PC-3 (cell line): ENCODE measurements at regions not wholly inside any gene's neighbourhood (a gene's known extent, or its start where the extent isn't known, plus 50 kb on each side); places are given as distances from the start of the nearest gene placed in this dataset.

Experiments used
- EZH2 ChIP-seq: fragments of 300-600 bp; sonication (generic); IDR thresholded peaks from one replicate; pipeline ENCODE4 v1.6.1; 2017; ENCODE audit warnings: antibody characterized with exemption, mild to moderate bottlenecking, low read length; ENCODE audit not compliant: unreplicated experiment
- EZH2phosphoT487 ChIP-seq: fragments of 300-600 bp; sonication (generic); IDR thresholded peaks from 2 replicates; pipeline ENCODE4 v1.6.1; 2018; ENCODE audit warnings: mild to moderate bottlenecking, antibody characterized with exemption, low read length, borderline replicate concordance
- TF ChIP-seq, protein P1 (sequence below): fragments of 300-600 bp; sonication (generic); conservative IDR thresholded peaks from 2 replicates; pipeline ENCODE4 v1.5.1; 2017; ENCODE audit warnings: antibody characterized with exemption, low read depth, mild to moderate bottlenecking, low read length

DNA sequence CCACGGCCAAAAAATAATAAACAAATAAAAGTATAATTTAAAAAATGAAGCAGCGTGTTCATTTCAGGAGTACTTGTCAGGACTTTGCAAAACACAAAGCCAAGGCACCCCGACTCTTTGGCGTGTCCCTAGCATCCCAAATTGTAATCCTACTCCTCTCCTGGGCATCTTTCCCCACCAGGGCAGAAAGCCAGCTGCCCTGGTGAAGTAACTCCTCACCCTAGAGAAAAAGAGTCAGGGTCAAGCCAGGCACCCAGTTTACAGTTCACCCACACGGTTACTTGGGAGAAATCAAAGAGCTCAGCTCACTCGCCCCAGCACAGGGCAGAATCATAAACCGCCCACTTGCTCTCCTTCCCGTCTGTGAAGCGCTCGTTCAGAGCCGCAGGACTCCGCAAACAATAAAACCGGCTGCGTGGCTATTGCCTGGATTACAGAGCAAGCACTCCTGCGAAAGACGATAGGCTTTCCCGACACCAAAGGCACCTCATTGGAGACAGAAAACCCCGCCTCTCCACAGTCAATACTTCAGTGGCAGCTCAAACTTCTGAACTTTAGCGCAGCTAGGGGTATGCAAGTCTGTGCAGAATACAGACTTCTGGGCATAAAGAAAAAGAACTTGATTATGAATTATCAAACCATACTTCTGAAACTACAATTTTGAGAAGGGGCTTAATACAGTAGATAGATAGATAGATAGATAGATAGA is 73.0 kb upstream of the NHSL1 start:
- TF ChIP-seq EZH2: no peak
- TF ChIP-seq, protein P1, sequence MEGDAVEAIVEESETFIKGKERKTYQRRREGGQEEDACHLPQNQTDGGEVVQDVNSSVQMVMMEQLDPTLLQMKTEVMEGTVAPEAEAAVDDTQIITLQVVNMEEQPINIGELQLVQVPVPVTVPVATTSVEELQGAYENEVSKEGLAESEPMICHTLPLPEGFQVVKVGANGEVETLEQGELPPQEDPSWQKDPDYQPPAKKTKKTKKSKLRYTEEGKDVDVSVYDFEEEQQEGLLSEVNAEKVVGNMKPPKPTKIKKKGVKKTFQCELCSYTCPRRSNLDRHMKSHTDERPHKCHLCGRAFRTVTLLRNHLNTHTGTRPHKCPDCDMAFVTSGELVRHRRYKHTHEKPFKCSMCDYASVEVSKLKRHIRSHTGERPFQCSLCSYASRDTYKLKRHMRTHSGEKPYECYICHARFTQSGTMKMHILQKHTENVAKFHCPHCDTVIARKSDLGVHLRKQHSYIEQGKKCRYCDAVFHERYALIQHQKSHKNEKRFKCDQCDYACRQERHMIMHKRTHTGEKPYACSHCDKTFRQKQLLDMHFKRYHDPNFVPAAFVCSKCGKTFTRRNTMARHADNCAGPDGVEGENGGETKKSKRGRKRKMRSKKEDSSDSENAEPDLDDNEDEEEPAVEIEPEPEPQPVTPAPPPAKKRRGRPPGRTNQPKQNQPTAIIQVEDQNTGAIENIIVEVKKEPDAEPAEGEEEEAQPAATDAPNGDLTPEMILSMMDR: no peak
- TF ChIP-seq EZH2phosphoT487: no peak
